ENCODE measurements at regions not wholly inside any gene's neighbourhood (a gene's known extent, or its start where the extent isn't known, plus 50 kb on each side); places are given as distances from the start of the nearest gene placed in this dataset.

GRCh38 chr9:115921301-115921700, 232.3 kb upstream of the PAPPA start:
- no peak overlapping the region for H3K4me3 ChIP-seq
- H3K27ac ChIP-seq, result no peak overlapping the region

GRCh38 chr9:115922444-115922843, 231.1 kb upstream of the PAPPA start:
- Histone ChIP-seq H3K27ac (no peak overlapping the region), H3K4me3 (no peak overlapping the region)

GRCh38 chr9:115923410-115923809, 230.2 kb upstream of the PAPPA start:
- Histone ChIP-seq H3K27ac (no peak overlapping the region), H3K4me3 (no peak overlapping the region)

GRCh38 chr9:115923903-115924668, 229.5 kb upstream of the PAPPA start:
- H3K27ac ChIP-seq, result no peak overlapping the region

GRCh38 chr9:115924669-115924987, 229.0 kb upstream of the PAPPA start:
- Histone ChIP-seq H3K27ac (no peak overlapping the region), H3K4me3 (no peak overlapping the region)

More at GRCh38 chr9:115923903-115924668, 229.5 kb upstream of the PAPPA start:
- no peak overlapping the region for H3K4me3 ChIP-seq

GRCh38 chr9:115925424-115925823, 228.2 kb upstream of the PAPPA start:
- Histone ChIP-seq H3K27ac (no peak overlapping the region), H3K4me3 (no peak overlapping the region)

GRCh38 chr9:115930472-115930871, 223.1 kb upstream of the PAPPA start:
- Histone ChIP-seq H3K4me3 (no peak overlapping the region), H3K27ac (no peak overlapping the region)

- Histone ChIP-seq H3K27ac (no peak overlapping the region), H3K4me3 (no peak overlapping the region)
These were observed 215.1 kb upstream of the PAPPA start for GRCh38 chr9:115938479-115938878.

- H3K27ac ChIP-seq, result no peak overlapping the region
- H3K4me3 ChIP-seq, result no peak overlapping the region
These were observed 214.4 kb upstream of the PAPPA start for GRCh38 chr9:115939065-115939765.

GRCh38 chr9:115941561-115942315, 211.9 kb upstream of the PAPPA start:
- Histone ChIP-seq H3K27ac (peak overlapping the region in 9 of 21 experiments; percentile 4 to 93 (median 71)), H3K4me3 (no peak overlapping the region)

- Histone ChIP-seq H3K4me3 (no peak overlapping the region), H3K27ac (peak overlapping the region in 19 of 21 experiments; percentile 28 to 93 (median 65))
These were observed 210.0 kb upstream of the PAPPA start for GRCh38 chr9:115943431-115944165.

- H3K27ac ChIP-seq, result peak overlapping the region in 18 of 21 experiments; percentile 28 to 93 (median 68)
- no peak overlapping the region for H3K4me3 ChIP-seq
These were observed 209.2 kb upstream of the PAPPA start for GRCh38 chr9:115944166-115944948.

GRCh38 chr9:115945009-115945431, 208.6 kb upstream of the PAPPA start:
- Histone ChIP-seq H3K4me3 (no peak overlapping the region), H3K27ac (peak overlapping the region in 13 of 21 experiments; percentile 27 to 93 (median 63))

GRCh38 chr9:115946530-115946929, 207.1 kb upstream of the PAPPA start:
- Histone ChIP-seq H3K27ac (peak overlapping the region in 2 of 21 experiments; percentile 81 to 93), H3K4me3 (no peak overlapping the region)

GRCh38 chr9:115951977-115952376, 201.6 kb upstream of the PAPPA start:
- no peak overlapping the region for H3K4me3 ChIP-seq
- H3K27ac ChIP-seq, result peak overlapping the region in 3 of 21 experiments; percentile 14 to 21 (median 18)

GRCh38 chr9:115952430-115953292, 200.9 kb upstream of the PAPPA start:
- Histone ChIP-seq H3K27ac (peak overlapping the region in 2 of 21 experiments; percentile 24 to 59), H3K4me3 (no peak overlapping the region)

- H3K4me3 ChIP-seq, result no peak overlapping the region
- H3K27ac ChIP-seq, result peak overlapping the region in 1 of 21 experiments; percentile 17
These were observed 197.2 kb upstream of the PAPPA start for GRCh38 chr9:115956371-115956770.

GRCh38 chr9:115957585-115957984, 196.0 kb upstream of the PAPPA start:
- no peak overlapping the region for H3K4me3 ChIP-seq
- H3K27ac ChIP-seq, result peak overlapping the region in 4 of 21 experiments; percentile 21 to 54 (median 37)
